GM12864 (cell line): ENCODE measurements at regions not wholly inside any gene's neighbourhood (a gene's known extent, or its start where the extent isn't known, plus 50 kb on each side); places are given as distances from the start of the nearest gene placed in this dataset.

Experiments used
- DNase-seq: peaks from one replicate; pipeline ENCODE4 v3.0.0-alpha.2; 2011; ENCODE audit warnings: low read depth
- H3K4me3 ChIP-seq: 2 replicates; pipeline ENCODE4 v1.5.1; 2011; ENCODE audit warnings: mild to moderate bottlenecking, low read depth, low read length, control low read depth
- CTCF ChIP-seq: IDR thresholded peaks from 2 replicates; pipeline ENCODE4 v1.5.1; 2011; ENCODE audit warnings: low read depth, mild to moderate bottlenecking, moderate library complexity, low read length, control low read depth, inconsistent platforms; ENCODE audit errors: missing control alignments

GRCh38 chr2:235391921-235392615 lies 101.8 kb upstream of the AGAP1 start:
- TF ChIP-seq CTCF, result no peak
- DNase-seq, result no peak
- no peak overlapping the region for H3K4me3 ChIP-seq

DNA sequence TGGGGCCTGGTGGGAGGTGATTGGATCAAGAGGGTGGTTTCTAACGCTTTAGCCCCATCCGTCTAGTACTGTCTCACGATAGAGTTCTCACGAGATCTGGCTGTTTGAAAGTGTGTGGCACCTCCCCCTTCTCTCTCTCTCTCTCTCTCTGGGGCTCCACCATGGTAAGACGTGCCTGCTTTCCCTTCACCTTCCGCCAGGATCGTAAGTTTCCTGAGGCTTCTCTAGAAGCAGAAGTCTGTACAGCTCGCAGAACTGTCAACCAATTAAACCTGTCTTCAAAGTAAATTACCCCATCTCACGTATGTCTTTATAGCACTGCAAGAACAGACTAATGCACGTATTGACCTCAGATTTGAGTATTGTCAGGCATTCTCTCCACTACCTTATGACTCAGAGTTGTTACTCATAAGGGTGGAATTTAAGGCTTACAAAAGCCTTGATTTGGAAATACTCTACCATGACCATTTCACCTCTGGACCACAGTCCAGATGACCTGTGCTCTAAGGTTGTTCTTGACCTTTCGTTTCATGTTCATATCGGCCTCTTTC lies 99.5 kb upstream of the AGAP1 start:
- no peak overlapping the region for H3K4me3 ChIP-seq
- no peak for DNase-seq
- no peak for TF ChIP-seq CTCF

GRCh38 chr2:235396071-235396846 lies 97.6 kb upstream of the AGAP1 start:
- no peak for DNase-seq
- no peak for TF ChIP-seq CTCF
- no peak overlapping the region for H3K4me3 ChIP-seq

GRCh38 chr2:235398321-235398720 lies 95.5 kb upstream of the AGAP1 start:
- H3K4me3 ChIP-seq, result no peak overlapping the region
- TF ChIP-seq CTCF, result no peak
- DNase-seq, result no peak

GRCh38 chr2:235399895-235400294 lies 93.9 kb upstream of the AGAP1 start:
- DNase-seq, result no peak
- H3K4me3 ChIP-seq, result no peak overlapping the region
- TF ChIP-seq CTCF, result no peak

DNA sequence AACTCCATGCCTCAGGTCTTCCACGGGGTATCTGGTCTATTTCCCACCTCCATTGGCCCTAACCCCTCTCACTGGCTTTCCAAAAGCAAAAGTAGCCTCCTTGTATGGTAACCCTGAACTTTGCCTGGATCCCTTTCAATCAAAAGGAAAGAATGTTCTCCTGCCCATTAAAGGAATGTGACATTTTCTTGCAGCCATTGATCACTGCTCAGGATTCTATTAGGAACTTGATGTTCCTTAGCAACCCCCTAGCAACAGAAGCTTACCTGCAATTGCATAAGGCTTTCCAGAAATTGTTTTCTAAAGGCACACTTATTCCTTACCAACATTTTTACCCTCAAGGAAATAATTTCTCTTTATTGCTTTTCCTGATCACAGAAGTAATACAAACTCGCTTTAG lies 91.4 kb upstream of the AGAP1 start:
- no peak for TF ChIP-seq CTCF
- no peak overlapping the region for H3K4me3 ChIP-seq
- no peak for DNase-seq
